ENCODE measurements at regions not wholly inside any gene's neighbourhood (a gene's known extent, or its start where the extent isn't known, plus 50 kb on each side); places are given as distances from the start of the nearest gene placed in this dataset.

GRCh38 chr4:19327364-19327763, 924.3 kb upstream of the SLIT2 start:
- Histone ChIP-seq H4K20me1 (ENCODE audit: control insufficient read depth, insufficient read depth, low read depth, low read length) (no peaks in the 10 kb centered on the region), H3K9me2 (replicated peaks; ENCODE audit: control insufficient read depth, low read length) (no peaks in the 10 kb centered on the region), H3K4me3 (ENCODE audit: low read length) (no peak overlapping the region), H3K27ac (ENCODE audit: low read depth, low read length) (no peak overlapping the region), H3K36me3 (ENCODE audit: control insufficient read depth, low read length) (no peaks in the 10 kb centered on the region), H3K79me2 (ENCODE audit: control insufficient read depth, low read length) (no peaks in the 10 kb centered on the region), H3K9me3 (ENCODE audit: control insufficient read depth, insufficient read depth, low read length) (no peaks in the 10 kb centered on the region), H3K4me2 (ENCODE audit: low read length) (no peak overlapping the region), H3K27me3 (ENCODE audit: control insufficient read depth, low read length) (no peaks in the 10 kb centered on the region), H3F3A (ENCODE audit: control insufficient read depth, insufficient read depth) (no peaks in the 10 kb centered on the region), H3K4me1 (ENCODE audit: control insufficient read depth, low read length) (no peaks in the 10 kb centered on the region)
- TF ChIP-seq CTCF (IDR thresholded peaks at IDR 0.05; ENCODE audit: low read depth, low read length, poor library complexity, severe bottlenecking) = no peak

DNA sequence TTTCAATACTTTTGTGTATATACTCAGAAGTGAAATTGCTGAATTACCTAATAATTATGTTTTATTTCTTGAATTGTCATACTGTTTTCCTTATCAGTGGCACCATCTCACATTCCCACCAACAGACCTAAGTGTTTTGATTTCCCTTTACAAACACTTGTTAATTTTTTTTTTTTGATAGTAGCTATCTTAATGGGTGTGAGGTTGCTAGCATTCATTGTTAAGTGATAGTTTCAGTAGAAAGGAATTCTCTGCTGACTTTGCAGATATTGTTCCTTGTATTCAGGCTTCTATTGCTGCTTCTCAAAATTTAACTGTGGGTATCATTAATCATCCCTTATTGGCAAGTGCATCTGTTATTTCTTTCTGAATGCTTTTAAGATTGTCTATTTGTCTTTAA, 927.5 kb upstream of the SLIT2 start:
- Histone ChIP-seq H3K4me2 (ENCODE audit: low read length) (no peak overlapping the region), H3K9me2 (replicated peaks; ENCODE audit: control insufficient read depth, low read length) (no peaks in the 10 kb centered on the region), H3K27me3 (ENCODE audit: control insufficient read depth, low read length) (no peaks in the 10 kb centered on the region), H3K36me3 (ENCODE audit: control insufficient read depth, low read length) (no peaks in the 10 kb centered on the region), H3F3A (ENCODE audit: control insufficient read depth, insufficient read depth) (no peaks in the 10 kb centered on the region), H3K27ac (ENCODE audit: low read depth, low read length) (no peak overlapping the region), H3K4me1 (ENCODE audit: control insufficient read depth, low read length) (no peaks in the 10 kb centered on the region), H3K4me3 (ENCODE audit: low read length) (no peak overlapping the region), H3K9me3 (ENCODE audit: control insufficient read depth, insufficient read depth, low read length) (no peaks in the 10 kb centered on the region), H4K20me1 (ENCODE audit: control insufficient read depth, insufficient read depth, low read depth, low read length) (no peaks in the 10 kb centered on the region), H3K79me2 (ENCODE audit: control insufficient read depth, low read length) (no peaks in the 10 kb centered on the region)
- TF ChIP-seq CTCF (IDR thresholded peaks at IDR 0.05; ENCODE audit: low read depth, low read length, poor library complexity, severe bottlenecking) (no peak), EZH2phosphoT487 (IDR thresholded peaks at IDR 0.05; ENCODE audit: borderline replicate concordance, low read length) (no peak)

DNA sequence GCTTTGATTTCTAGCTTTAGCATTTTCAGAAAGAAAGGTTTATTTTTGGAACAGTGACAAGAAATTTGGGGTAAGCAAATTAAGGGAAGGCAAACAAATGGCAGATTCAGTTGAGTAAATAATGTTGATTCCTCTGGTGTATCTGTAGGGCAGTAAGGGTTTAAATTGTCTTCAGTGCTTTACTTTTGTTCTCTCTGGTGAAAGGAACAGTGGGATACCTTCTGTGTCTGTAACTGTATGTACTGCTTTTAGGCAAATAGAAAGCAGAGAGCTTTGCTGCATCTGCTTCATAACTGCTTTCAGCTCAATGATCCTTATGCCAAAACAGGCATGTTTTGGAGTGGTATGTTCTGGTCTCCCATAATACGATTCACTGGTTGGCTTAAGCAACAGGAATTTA, 932.1 kb upstream of the SLIT2 start:
- H3F3A ChIP-seq (ENCODE audit: control insufficient read depth, insufficient read depth) = no peaks in the 10 kb centered on the region
- no peaks in the 10 kb centered on the region for H3K79me2 ChIP-seq (ENCODE audit: control insufficient read depth, low read length)
- TF ChIP-seq CTCF (IDR thresholded peaks at IDR 0.05; ENCODE audit: low read depth, low read length, poor library complexity, severe bottlenecking) (no peak), EZH2phosphoT487 (IDR thresholded peaks at IDR 0.05; ENCODE audit: borderline replicate concordance, low read length) (no peak)
- H4K20me1 ChIP-seq (ENCODE audit: control insufficient read depth, insufficient read depth, low read depth, low read length) = no peaks in the 10 kb centered on the region
- no peak overlapping the region for H3K27ac ChIP-seq (ENCODE audit: low read depth, low read length)
- H3K4me2 ChIP-seq (ENCODE audit: low read length) = no peak overlapping the region
- H3K9me2 ChIP-seq (replicated peaks; ENCODE audit: control insufficient read depth, low read length) = no peaks in the 10 kb centered on the region
- no peaks in the 10 kb centered on the region for H3K9me3 ChIP-seq (ENCODE audit: control insufficient read depth, insufficient read depth, low read length)
- H3K4me3 ChIP-seq (ENCODE audit: low read length) = no peak overlapping the region
- no peaks in the 10 kb centered on the region for H3K4me1 ChIP-seq (ENCODE audit: control insufficient read depth, low read length)
- H3K27me3 ChIP-seq (ENCODE audit: control insufficient read depth, low read length) = no peaks in the 10 kb centered on the region
- H3K36me3 ChIP-seq (ENCODE audit: control insufficient read depth, low read length) = no peaks in the 10 kb centered on the region

DNA sequence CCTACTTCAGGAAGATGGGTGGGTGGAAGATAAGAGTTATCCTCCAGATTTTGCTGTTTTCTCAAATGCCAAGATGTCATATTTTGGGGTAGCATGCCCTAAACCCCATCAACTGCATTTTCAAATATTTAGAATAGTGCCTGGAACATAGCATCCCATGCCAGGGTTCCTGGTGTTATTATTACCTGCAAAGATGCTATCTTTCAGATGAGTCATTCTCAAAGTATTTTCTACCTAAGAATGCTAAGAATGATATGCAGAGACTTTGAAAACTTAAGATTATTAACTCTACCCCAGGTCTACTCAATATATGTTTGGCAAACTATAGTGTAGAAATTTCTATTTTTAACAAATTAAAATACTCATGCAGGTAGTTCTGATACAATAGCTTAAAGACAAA, 934.3 kb upstream of the SLIT2 start:
- no peaks in the 10 kb centered on the region for H3K79me2 ChIP-seq (ENCODE audit: control insufficient read depth, low read length)
- H3K9me2 ChIP-seq (replicated peaks; ENCODE audit: control insufficient read depth, low read length) = no peaks in the 10 kb centered on the region
- no peak for TF ChIP-seq EZH2phosphoT487 (IDR thresholded peaks at IDR 0.05; ENCODE audit: borderline replicate concordance, low read length)
- no peak for TF ChIP-seq CTCF (IDR thresholded peaks at IDR 0.05; ENCODE audit: low read depth, low read length, poor library complexity, severe bottlenecking)
- H3K9me3 ChIP-seq (ENCODE audit: control insufficient read depth, insufficient read depth, low read length) = no peaks in the 10 kb centered on the region
- no peak overlapping the region for H3K4me2 ChIP-seq (ENCODE audit: low read length)
- no peak overlapping the region for H3K27ac ChIP-seq (ENCODE audit: low read depth, low read length)
- H3F3A ChIP-seq (ENCODE audit: control insufficient read depth, insufficient read depth) = no peaks in the 10 kb centered on the region
- H3K36me3 ChIP-seq (ENCODE audit: control insufficient read depth, low read length) = no peaks in the 10 kb centered on the region
- no peaks in the 10 kb centered on the region for H3K27me3 ChIP-seq (ENCODE audit: control insufficient read depth, low read length)
- H4K20me1 ChIP-seq (ENCODE audit: control insufficient read depth, insufficient read depth, low read depth, low read length) = no peaks in the 10 kb centered on the region
- H3K4me3 ChIP-seq (ENCODE audit: low read length) = no peak overlapping the region
- no peaks in the 10 kb centered on the region for H3K4me1 ChIP-seq (ENCODE audit: control insufficient read depth, low read length)

All from DOHH2 (cell line).